ENCODE measurements at regions not wholly inside any gene's neighbourhood (a gene's known extent, or its start where the extent isn't known, plus 50 kb on each side); places are given as distances from the start of the nearest gene placed in this dataset.

DNA sequence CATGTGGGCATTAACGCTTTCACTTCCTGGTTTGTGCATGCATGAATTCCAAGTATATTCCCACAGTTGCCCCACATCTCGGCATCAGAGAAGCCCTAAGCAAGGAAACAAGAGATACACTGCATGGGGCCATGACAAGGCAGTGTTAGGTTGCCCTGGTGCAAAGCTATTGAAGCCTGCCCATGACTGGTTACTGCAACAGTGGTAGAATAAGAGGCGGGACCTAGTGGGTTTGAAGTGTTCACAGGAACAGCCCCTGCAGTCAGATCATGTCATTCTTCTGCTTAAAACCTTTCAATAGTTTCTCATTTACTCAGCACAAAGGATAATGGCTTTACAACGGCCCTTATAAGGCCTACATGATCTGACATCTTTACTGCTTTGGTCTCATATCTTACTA, 80.9 kb upstream of the TOPAZ1 start:
- TF ChIP-seq GATA2 (IDR thresholded peaks at IDR 0.05; ENCODE audit: low read depth, low read length) = no peak
- no peak for TF ChIP-seq GATA3 (IDR thresholded peaks at IDR 0.05; ENCODE audit: low read depth, low read length)

DNA sequence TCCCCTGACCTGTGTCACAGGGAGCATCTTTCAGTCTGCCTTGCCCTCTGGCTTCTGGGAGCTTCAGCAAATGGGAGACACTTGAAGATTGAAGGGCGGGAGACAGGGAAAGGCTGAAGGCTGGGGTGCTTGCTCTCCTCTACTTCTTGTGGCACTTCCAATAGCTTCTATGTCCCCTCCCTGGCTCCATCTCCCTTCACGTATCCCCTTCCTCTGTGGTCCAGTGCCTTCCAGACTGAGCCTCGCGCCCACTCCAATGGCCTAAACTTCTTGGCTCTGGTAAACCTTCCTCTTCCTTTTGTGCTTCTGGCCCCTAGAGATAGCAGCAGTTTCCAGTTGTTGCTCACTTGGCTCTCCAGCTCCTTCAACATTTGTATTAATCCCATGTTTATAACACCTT, 69.8 kb upstream of the TOPAZ1 start:
- TF ChIP-seq GATA3 (IDR thresholded peaks at IDR 0.05; ENCODE audit: low read depth, low read length) (no peak), GATA2 (IDR thresholded peaks at IDR 0.05; ENCODE audit: low read depth, low read length) (no peak)

DNA sequence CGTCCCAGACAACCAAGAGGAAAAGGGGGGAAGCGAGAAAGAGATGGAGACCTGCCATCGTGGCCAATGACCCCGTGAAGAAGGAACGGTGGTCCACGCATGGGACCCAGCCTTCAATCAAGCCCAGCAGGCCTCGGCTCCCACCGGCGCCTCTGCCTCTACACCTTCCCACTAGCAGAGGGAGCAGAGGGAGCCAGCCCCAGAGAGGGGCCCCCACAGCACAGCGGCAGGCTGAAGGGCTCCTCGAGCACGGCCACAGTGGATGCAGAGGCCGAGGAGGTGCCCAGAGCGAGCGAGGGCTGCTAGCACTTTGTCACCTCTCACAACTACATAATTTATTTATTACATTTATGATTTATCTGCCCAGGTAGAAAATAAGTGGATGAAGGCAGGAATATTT, 68.4 kb upstream of the TOPAZ1 start:
- TF ChIP-seq GATA2 (IDR thresholded peaks at IDR 0.05; ENCODE audit: low read depth, low read length) = no peak
- TF ChIP-seq GATA3 (IDR thresholded peaks at IDR 0.05; ENCODE audit: low read depth, low read length) = no peak

DNA sequence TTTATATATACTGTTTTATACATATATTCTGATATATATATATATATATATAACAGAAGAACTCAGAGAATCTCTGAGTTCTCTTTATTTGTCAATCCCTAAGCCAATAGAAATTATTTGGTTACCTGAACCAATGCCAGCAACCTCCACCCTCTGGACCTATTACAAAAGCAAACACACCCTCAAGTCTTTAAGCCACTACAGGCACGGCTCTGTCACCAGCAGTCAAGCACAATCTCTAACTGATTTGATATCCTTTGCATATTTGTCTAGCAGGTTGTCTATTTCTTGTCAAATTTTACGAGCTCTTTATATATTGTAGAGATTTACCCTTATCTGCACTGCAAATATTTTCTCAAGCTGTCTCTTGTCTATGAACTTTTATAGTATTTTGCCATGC, 66.6 kb upstream of the TOPAZ1 start:
- TF ChIP-seq GATA2 (IDR thresholded peaks at IDR 0.05; ENCODE audit: low read depth, low read length) = no peak
- TF ChIP-seq GATA3 (IDR thresholded peaks at IDR 0.05; ENCODE audit: low read depth, low read length) = no peak

DNA sequence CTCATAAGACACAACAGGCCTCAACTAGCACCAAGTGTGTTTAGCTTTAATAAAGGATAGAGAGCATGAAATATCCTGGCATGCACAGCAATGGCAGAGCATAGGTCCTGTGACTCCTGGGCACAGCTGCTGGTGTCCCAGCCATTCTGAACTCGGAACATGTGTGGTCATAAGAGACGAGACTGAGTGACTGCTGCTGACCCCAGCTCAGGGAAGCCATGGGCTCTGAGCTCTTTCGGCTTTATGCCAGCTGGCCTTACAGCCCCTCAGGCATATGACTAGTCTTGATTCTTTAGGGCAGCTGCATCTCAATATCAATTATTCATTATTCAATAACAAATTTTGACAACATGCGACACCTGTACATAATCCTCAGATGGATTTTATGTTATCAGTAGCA, 62.4 kb upstream of the TOPAZ1 start:
- no peak for TF ChIP-seq GATA3 (IDR thresholded peaks at IDR 0.05; ENCODE audit: low read depth, low read length)
- no peak for TF ChIP-seq GATA2 (IDR thresholded peaks at IDR 0.05; ENCODE audit: low read depth, low read length)

DNA sequence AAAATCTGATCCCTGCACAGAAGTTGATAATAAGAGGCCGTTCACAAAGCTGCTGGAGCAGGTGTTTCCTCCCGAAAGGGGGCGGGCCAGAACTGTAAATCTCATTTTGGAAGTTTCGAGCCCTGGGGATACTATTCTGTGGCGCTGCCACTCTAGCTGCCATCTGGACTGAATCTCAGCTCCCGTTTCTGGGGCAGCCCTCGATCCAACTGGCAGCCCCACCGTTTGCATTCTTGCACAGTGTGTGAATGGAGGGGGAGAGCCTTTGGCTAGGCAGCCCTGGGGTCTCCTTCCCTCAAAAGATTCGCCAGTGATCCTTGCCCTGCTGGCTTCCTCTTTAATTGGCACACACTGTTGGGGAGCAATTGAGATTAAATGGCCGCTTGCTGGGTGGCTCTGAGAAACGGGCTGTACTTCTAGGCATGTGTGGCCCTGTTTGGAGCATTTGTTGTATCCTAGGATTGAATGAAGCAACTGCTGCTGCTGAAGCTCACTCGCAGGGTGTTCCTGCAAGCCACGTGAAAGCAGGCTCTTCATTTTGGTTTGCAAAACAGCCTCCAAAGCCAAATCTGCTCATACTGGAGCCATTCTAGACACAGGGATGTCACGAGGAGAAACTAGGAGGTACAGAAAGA, 57.2 kb upstream of the TOPAZ1 start:
- TF ChIP-seq GATA2 (IDR thresholded peaks at IDR 0.05; ENCODE audit: low read depth, low read length) (no peak), GATA3 (IDR thresholded peaks at IDR 0.05; ENCODE audit: low read depth, low read length) (no peak)

DNA sequence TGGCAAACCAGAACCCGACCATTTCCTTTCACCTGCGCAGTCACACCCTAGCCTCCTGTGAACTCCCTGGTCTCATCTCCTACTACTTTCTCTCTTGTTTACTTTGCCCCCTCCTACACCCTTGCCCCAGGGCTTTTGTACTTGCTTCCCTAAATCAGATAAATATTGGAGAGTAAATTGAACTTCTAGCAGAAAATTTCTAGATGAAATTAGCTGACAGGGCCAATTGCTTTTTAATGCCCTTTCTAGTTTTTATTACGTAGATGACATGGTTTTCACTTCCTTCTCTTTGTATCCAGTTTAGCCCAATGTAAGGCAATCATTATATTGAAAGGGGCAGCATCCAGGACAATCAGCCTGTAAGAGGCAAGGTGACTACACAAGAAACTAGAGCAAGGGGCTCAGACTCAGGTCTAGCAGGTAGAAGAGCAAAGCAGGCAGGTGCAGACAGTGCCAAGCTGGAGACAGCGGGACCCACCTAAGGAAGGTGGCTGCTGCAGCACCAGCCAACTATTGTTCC, 56.2 kb upstream of the TOPAZ1 start:
- TF ChIP-seq GATA2 (IDR thresholded peaks at IDR 0.05; ENCODE audit: low read depth, low read length) (no peak), GATA3 (IDR thresholded peaks at IDR 0.05; ENCODE audit: low read depth, low read length) (no peak)

DNA sequence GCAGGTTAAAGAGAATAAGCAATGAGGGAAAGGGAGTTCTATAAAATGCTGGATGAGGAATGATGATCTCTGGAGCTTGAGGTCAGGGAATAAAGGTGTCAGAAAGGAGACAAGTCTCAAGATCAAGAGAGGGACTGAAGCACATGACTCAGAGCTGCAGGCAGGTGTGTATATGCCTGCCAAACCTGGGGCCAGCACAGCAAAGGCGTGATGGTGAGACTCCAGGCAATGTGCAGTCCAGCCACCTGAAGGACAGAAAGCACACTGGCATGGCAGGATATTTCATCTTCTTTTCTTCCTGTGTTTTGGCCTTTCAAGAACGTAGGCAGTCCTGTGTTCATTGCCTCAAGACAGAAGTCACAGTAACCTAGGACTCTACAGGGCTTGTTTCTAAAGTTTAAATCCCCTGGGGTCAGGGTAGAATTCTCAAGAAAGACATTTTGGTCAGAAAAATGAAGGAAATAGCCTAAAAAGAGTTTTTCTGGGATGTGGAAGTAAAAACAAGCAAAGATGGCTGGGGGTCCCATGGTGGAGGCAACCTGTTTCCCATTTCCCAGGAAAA, 55.5 kb upstream of the TOPAZ1 start:
- no peak for TF ChIP-seq GATA3 (IDR thresholded peaks at IDR 0.05; ENCODE audit: low read depth, low read length)
- no peak for TF ChIP-seq GATA2 (IDR thresholded peaks at IDR 0.05; ENCODE audit: low read depth, low read length)

DNA sequence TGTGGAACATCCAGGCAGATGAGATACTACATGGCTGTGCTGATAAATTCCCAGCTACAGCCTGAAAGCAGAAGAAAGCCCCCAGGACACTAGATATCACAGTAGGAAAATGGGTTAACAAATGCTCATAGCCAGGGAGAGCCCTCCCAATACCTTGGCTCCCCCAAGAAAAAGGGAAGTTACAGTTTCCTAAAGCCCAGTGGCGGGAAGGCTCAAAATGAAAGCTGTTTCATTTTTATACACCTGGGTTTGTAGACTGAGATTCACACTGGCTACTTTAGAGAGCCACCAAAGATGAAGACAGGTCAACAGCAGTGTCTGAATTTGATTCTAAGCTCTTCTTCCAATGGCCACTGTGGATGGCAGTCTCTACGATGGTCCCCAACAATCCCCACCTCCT, 55.0 kb upstream of the TOPAZ1 start:
- TF ChIP-seq GATA2 (IDR thresholded peaks at IDR 0.05; ENCODE audit: low read depth, low read length) (no peak), GATA3 (IDR thresholded peaks at IDR 0.05; ENCODE audit: low read depth, low read length) (no peak)

All from SH-SY5Y (cell line).